SK-N-SH treated with all-trans-retinoic acid at 6 μM for 48 hours (cell line): ENCODE measurements at regions not wholly inside any gene's neighbourhood (a gene's known extent, or its start where the extent isn't known, plus 50 kb on each side); places are given as distances from the start of the nearest gene placed in this dataset.

Experiments
- ATAC-seq: fragments of 200-7000 bp; cut with Tn5 transposase; 3 replicates; pipeline ENCODE4 v1.9.1; 2020; ENCODE audit warnings: mild to moderate bottlenecking, moderate library complexity
- ARNTL ChIP-seq: fragments of 450-650 bp; formaldehyde crosslinking; IDR thresholded peaks from 2 replicates; pipeline ENCODE4 v1.5.0; 2020; ENCODE audit warnings: low read depth, mild to moderate bottlenecking, moderate library complexity, borderline replicate concordance
- BACH2 ChIP-seq: fragments of 250-450 bp; sonication (Bioruptor Pico); IDR thresholded peaks from 2 replicates; pipeline ENCODE4 v1.9.0; 2021; ENCODE audit warnings: mild to moderate bottlenecking, borderline replicate concordance
- CSDC2 ChIP-seq: fragments of 250-450 bp; sonication (Bioruptor Pico); IDR thresholded peaks from 2 replicates; pipeline ENCODE4 v1.5.0; 2020; ENCODE audit warnings: mild to moderate bottlenecking, moderate library complexity
- CSRNP3 ChIP-seq: fragments of 250-450 bp; sonication (Bioruptor Pico); IDR thresholded peaks from 2 replicates; pipeline ENCODE4 v1.5.1; 2021; ENCODE audit warnings: mild to moderate bottlenecking, moderate library complexity
- ESRRG ChIP-seq: fragments of 250-450 bp; sonication (Bioruptor Pico); IDR thresholded peaks from 2 replicates; pipeline ENCODE4 v1.6.1; 2021; ENCODE audit warnings: mild to moderate bottlenecking
- GLIS3 ChIP-seq: fragments of 250-450 bp; sonication (Bioruptor Pico); IDR thresholded peaks from 2 replicates; pipeline ENCODE4 v1.5.0; 2020; ENCODE audit warnings: mild to moderate bottlenecking, moderate library complexity
- ISL1 ChIP-seq: fragments of 250-450 bp; sonication (Bioruptor Pico); IDR thresholded peaks from 2 replicates; pipeline ENCODE4 v2.1.2; 2022; ENCODE audit warnings: mild to moderate bottlenecking, moderate library complexity
- OSR1 ChIP-seq: fragments of 250-450 bp; sonication (Bioruptor Pico); IDR thresholded peaks from 2 replicates; pipeline ENCODE4 v1.8.0; 2022; ENCODE audit warnings: moderate library complexity, mild to moderate bottlenecking, inconsistent platforms
- PATZ1 ChIP-seq: fragments of 250-450 bp; sonication (Bioruptor Pico); IDR thresholded peaks from 2 replicates; pipeline ENCODE4 v1.8.0; 2020; ENCODE audit warnings: mild to moderate bottlenecking, moderate library complexity, borderline replicate concordance
- POU6F1 ChIP-seq: fragments of 250-450 bp; sonication (Bioruptor Pico); IDR thresholded peaks from 2 replicates; pipeline ENCODE4 v1.8.0; 2021; ENCODE audit warnings: low read depth, mild to moderate bottlenecking, moderate library complexity, borderline replicate concordance
- PPARA ChIP-seq: fragments of 250-450 bp; sonication (Bioruptor Pico); IDR thresholded peaks from 2 replicates; pipeline ENCODE4 v1.5.0; 2020; ENCODE audit warnings: mild to moderate bottlenecking, borderline replicate concordance
- RARB ChIP-seq: fragments of 250-450 bp; sonication (Bioruptor Pico); IDR thresholded peaks from 2 replicates; pipeline ENCODE4 v1.8.0; 2021; ENCODE audit warnings: mild to moderate bottlenecking, moderate library complexity
- SNAI2 ChIP-seq: fragments of 250-450 bp; sonication (Bioruptor Pico); IDR thresholded peaks from 2 replicates; pipeline ENCODE4 v1.5.0; 2020; ENCODE audit warnings: mild to moderate bottlenecking, moderate library complexity
- TCF4 ChIP-seq: fragments of 250-450 bp; sonication (Bioruptor Pico); IDR thresholded peaks from 2 replicates; pipeline ENCODE4 v1.8.0; 2021; ENCODE audit warnings: mild to moderate bottlenecking, moderate library complexity, borderline replicate concordance
- TOX ChIP-seq: fragments of 250-450 bp; sonication (Bioruptor Pico); IDR thresholded peaks from 2 replicates; pipeline ENCODE4 v1.8.0; 2021; ENCODE audit warnings: mild to moderate bottlenecking, moderate library complexity, borderline replicate concordance
- TSHZ2 ChIP-seq: fragments of 250-450 bp; sonication (Bioruptor Pico); IDR thresholded peaks from 2 replicates; pipeline ENCODE4 v1.5.0; 2020; ENCODE audit warnings: mild to moderate bottlenecking, moderate library complexity
- ZC3H10 ChIP-seq: fragments of 250-450 bp; sonication (Bioruptor Pico); IDR thresholded peaks from 2 replicates; pipeline ENCODE4 v1.5.1; 2021; ENCODE audit warnings: mild to moderate bottlenecking, moderate library complexity
- ZFP3 ChIP-seq: fragments of 250-450 bp; sonication (Bioruptor Pico); IDR thresholded peaks from 2 replicates; pipeline ENCODE4 v1.5.0; 2020; ENCODE audit warnings: mild to moderate bottlenecking, moderate library complexity
- ZFP30 ChIP-seq: fragments of 450-650 bp; formaldehyde crosslinking; IDR thresholded peaks from 2 replicates; pipeline ENCODE4 v1.5.0; 2022; ENCODE audit warnings: mild to moderate bottlenecking, moderate library complexity
- ZNF565 ChIP-seq: fragments of 450-650 bp; formaldehyde crosslinking; conservative IDR thresholded peaks from 2 replicates; pipeline ENCODE4 v1.5.0; 2020; ENCODE audit warnings: low read depth, mild to moderate bottlenecking, moderate library complexity
- ZNF70 ChIP-seq: fragments of 450-650 bp; formaldehyde crosslinking; IDR thresholded peaks from 2 replicates; pipeline ENCODE4 v1.5.0; 2020; ENCODE audit warnings: mild to moderate bottlenecking, moderate library complexity
- ZNF8 ChIP-seq: fragments of 450-650 bp; formaldehyde crosslinking; IDR thresholded peaks from 2 replicates; pipeline ENCODE4 v1.5.0; 2020; ENCODE audit warnings: mild to moderate bottlenecking, moderate library complexity

GRCh38 chr12:14129611-14130195 is 148.3 kb upstream of the GRIN2B start:
- no peak for TF ChIP-seq PPARA (CRISPR knock-in tag)
- TF ChIP-seq GLIS3 (CRISPR knock-in tag): no peak
- TF ChIP-seq TOX (CRISPR knock-in tag): no peak
- no peak for TF ChIP-seq ZNF565
- TF ChIP-seq RARB (CRISPR knock-in tag): no peak
- TF ChIP-seq ZFP30 (CRISPR knock-in tag): no peak
- TF ChIP-seq POU6F1 (CRISPR knock-in tag): no peak
- TF ChIP-seq OSR1: no peak
- TF ChIP-seq ESRRG (CRISPR knock-in tag): no peak
- TF ChIP-seq ISL1 (CRISPR knock-in tag): no peak
- no peak for TF ChIP-seq TCF4 (CRISPR knock-in tag)
- no peak for TF ChIP-seq ZNF70
- TF ChIP-seq BACH2 (CRISPR knock-in tag): no peak
- TF ChIP-seq PATZ1 (CRISPR knock-in tag): no peak
- no peak for TF ChIP-seq CSDC2
- no peak for TF ChIP-seq ZNF8
- no peak for TF ChIP-seq TSHZ2 (CRISPR knock-in tag)
- TF ChIP-seq ZC3H10: no peak
- TF ChIP-seq SNAI2 (CRISPR knock-in tag): no peak
- ATAC-seq: no peak

- TF ChIP-seq ESRRG (CRISPR knock-in tag): no peak
- TF ChIP-seq GLIS3 (CRISPR knock-in tag): no peak
- TF ChIP-seq RARB (CRISPR knock-in tag): no peak
- no peak for TF ChIP-seq BACH2 (CRISPR knock-in tag)
- TF ChIP-seq ISL1 (CRISPR knock-in tag): no peak
- no peak for TF ChIP-seq CSRNP3 (CRISPR knock-in tag)
- TF ChIP-seq ARNTL (CRISPR knock-in tag): no peak
- no peak for TF ChIP-seq ZNF565
- TF ChIP-seq PPARA (CRISPR knock-in tag): no peak
- no peak for TF ChIP-seq POU6F1 (CRISPR knock-in tag)
- no peak for TF ChIP-seq OSR1
- TF ChIP-seq PATZ1 (CRISPR knock-in tag): no peak
- no peak for TF ChIP-seq ZFP3
- no peak for TF ChIP-seq CSDC2
- no peak for ATAC-seq
These were observed 154.6 kb upstream of the GRIN2B start for GRCh38 chr12:14135996-14136395.
